HEK293T (cell line): ENCODE measurements at regions not wholly inside any gene's neighbourhood (a gene's known extent, or its start where the extent isn't known, plus 50 kb on each side); places are given as distances from the start of the nearest gene placed in this dataset.
"Not testable (repeated sequence)": the region's sequence is repeated elsewhere in the genome, so short reads cannot be mapped to it uniquely, and the experiment has no call there.

Experiments
- ARNT ChIP-seq: fragments of 450-650 bp; IDR thresholded peaks from 2 replicates; pipeline ENCODE4 v1.6.1; 2017; ENCODE audit warnings: mild to moderate bottlenecking
- BHLHE40 ChIP-seq: fragments of 450-650 bp; IDR thresholded peaks from 2 replicates; pipeline ENCODE4 v1.6.1; 2016; ENCODE audit warnings: mild to moderate bottlenecking, moderate library complexity, borderline replicate concordance
- FOXK2 ChIP-seq: fragments of 450-650 bp; IDR thresholded peaks from 2 replicates; pipeline ENCODE4 v1.6.1; 2016; ENCODE audit warnings: mild to moderate bottlenecking
- NFRKB ChIP-seq: fragments of 450-650 bp; IDR thresholded peaks from 2 replicates; pipeline ENCODE4 v1.6.1; 2016; ENCODE audit warnings: mild to moderate bottlenecking, moderate library complexity
- PKNOX1 ChIP-seq: fragments of 450-650 bp; IDR thresholded peaks from 2 replicates; pipeline ENCODE4 v1.6.1; 2016
- ZNF384 ChIP-seq: fragments of 450-650 bp; IDR thresholded peaks from 2 replicates; pipeline ENCODE4 v1.6.1; 2016

GRCh38 chr9:129443515-129444164 is 177.3 kb downstream of the C9orf50 start:
- not testable (repeated sequence) for TF ChIP-seq ZNF384, PKNOX1, BHLHE40, NFRKB, FOXK2, ARNT
